ENCODE measurements at regions not wholly inside any gene's neighbourhood (a gene's known extent, or its start where the extent isn't known, plus 50 kb on each side); places are given as distances from the start of the nearest gene placed in this dataset.

DNA sequence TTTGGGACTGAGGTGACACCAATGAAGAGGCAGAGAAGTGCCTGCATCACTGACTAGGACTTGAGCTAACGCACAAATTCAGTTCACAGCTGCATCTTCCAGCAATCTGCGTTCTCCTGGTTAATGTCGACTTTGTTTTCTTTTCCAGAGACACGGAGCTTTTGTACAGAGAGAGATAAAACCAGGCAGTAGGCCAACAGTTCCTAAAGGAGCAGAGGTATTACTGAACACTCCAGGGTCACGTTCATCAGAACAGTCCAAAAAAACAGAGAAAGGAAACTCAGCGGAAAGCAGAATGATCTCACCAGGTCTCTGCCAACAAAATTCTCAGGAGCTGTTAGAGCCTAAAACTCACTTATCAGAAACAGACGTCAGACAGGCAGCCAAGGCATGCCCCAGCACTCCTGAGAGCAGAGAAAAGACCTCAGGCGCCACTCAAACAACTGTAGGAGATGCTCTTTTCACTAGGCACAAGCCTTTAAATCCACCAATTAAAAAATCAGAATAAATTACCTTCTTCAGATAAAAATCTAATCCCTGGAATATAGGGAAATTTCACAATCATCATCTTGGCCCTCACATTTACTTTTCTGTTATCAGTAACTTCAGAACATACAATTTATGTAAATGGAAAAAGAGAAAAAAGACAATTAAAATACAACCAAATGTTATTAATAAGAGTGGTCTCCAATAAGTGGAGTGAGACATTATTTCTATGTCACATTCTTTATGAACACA is 95.9 kb upstream of the SPTBN1 start:
- POLR2A ChIA-PET (ENCODE audit: low non-redundant PET): no interaction called here
- H3K27ac ChIP-seq (ENCODE audit: low read depth, low read length, poor library complexity, severe bottlenecking): no peak overlapping the region

DNA sequence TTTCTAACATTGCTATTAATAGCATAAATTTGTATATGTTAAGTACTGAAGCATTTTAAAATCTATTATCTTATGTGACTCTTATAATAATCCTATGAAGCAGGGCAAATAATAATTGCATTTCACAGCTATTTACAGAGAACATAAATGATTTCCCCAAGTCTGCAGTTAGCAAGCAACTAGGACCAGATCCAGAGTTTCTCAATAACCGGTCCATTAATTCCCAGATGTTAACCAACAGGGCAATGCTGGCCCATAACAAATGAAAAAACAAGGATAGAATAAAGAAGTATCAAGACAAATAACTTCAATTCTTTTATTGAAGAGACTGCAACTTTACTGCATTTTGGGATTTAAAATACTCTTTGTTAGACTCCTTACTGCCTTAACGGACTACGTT is 91.7 kb upstream of the SPTBN1 start:
- H3K4me3 ChIP-seq (ENCODE audit: low read depth, low read length, poor library complexity, severe bottlenecking): no peak overlapping the region
- peaks cover 7% of the 10 kb centered on the region for H3K9me3 ChIP-seq (ENCODE audit: low read depth, low read length, poor library complexity, severe bottlenecking)
- intact Hi-C loops (cut with micrococcal nuclease; ENCODE audit: unreplicated experiment): no loop called here
- CTCF ChIA-PET: no interaction called here
- H3K27me3 ChIP-seq (replicated peaks; ENCODE audit: insufficient read depth, low read depth, low read length, poor library complexity): no peaks in the 10 kb centered on the region
- POLR2A ChIA-PET (ENCODE audit: low non-redundant PET): no interaction called here
- no peak for DNase-seq (ENCODE audit: low spot score)
- no peaks in the 10 kb centered on the region for H3K36me3 ChIP-seq (ENCODE audit: insufficient read depth, low read length, poor library complexity, severe bottlenecking)
- H3K27ac ChIP-seq (ENCODE audit: low read depth, low read length, poor library complexity, severe bottlenecking): no peak overlapping the region
- no peaks in the 10 kb centered on the region for H3K4me1 ChIP-seq (ENCODE audit: insufficient read depth, low read length, poor library complexity, severe bottlenecking)
- BruUV-seq (replicated peaks): no TSS peak
- no peak for TF ChIP-seq EZH2 (IDR thresholded peaks at IDR 0.05; ENCODE audit: borderline replicate concordance, low read depth, low read length, poor library complexity, severe bottlenecking)
- TF ChIP-seq, protein P1, sequence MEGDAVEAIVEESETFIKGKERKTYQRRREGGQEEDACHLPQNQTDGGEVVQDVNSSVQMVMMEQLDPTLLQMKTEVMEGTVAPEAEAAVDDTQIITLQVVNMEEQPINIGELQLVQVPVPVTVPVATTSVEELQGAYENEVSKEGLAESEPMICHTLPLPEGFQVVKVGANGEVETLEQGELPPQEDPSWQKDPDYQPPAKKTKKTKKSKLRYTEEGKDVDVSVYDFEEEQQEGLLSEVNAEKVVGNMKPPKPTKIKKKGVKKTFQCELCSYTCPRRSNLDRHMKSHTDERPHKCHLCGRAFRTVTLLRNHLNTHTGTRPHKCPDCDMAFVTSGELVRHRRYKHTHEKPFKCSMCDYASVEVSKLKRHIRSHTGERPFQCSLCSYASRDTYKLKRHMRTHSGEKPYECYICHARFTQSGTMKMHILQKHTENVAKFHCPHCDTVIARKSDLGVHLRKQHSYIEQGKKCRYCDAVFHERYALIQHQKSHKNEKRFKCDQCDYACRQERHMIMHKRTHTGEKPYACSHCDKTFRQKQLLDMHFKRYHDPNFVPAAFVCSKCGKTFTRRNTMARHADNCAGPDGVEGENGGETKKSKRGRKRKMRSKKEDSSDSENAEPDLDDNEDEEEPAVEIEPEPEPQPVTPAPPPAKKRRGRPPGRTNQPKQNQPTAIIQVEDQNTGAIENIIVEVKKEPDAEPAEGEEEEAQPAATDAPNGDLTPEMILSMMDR (conservative IDR thresholded peaks at IDR 0.05; ENCODE audit: low read depth, low read length): no peak

More for the DNA sequence above, 95.9 kb upstream of the SPTBN1 start:
- H3K27me3 ChIP-seq (replicated peaks; ENCODE audit: insufficient read depth, low read depth, low read length, poor library complexity): no peaks in the 10 kb centered on the region
- no peak for DNase-seq (ENCODE audit: low spot score)
- no peaks in the 10 kb centered on the region for H3K4me1 ChIP-seq (ENCODE audit: insufficient read depth, low read length, poor library complexity, severe bottlenecking)
- TF ChIP-seq EZH2 (IDR thresholded peaks at IDR 0.05; ENCODE audit: borderline replicate concordance, low read depth, low read length, poor library complexity, severe bottlenecking): no peak
- TF ChIP-seq, protein P1 (conservative IDR thresholded peaks at IDR 0.05; ENCODE audit: low read depth, low read length): no peak
- no peaks in the 10 kb centered on the region for H3K9me3 ChIP-seq (ENCODE audit: low read depth, low read length, poor library complexity, severe bottlenecking)
- no peak overlapping the region for H3K4me3 ChIP-seq (ENCODE audit: low read depth, low read length, poor library complexity, severe bottlenecking)
- CTCF ChIA-PET: no interaction called here
- intact Hi-C loops (cut with micrococcal nuclease; ENCODE audit: unreplicated experiment): no loop called here
- no TSS peak for BruUV-seq (replicated peaks)
- H3K36me3 ChIP-seq (ENCODE audit: insufficient read depth, low read length, poor library complexity, severe bottlenecking): no peaks in the 10 kb centered on the region

DNA sequence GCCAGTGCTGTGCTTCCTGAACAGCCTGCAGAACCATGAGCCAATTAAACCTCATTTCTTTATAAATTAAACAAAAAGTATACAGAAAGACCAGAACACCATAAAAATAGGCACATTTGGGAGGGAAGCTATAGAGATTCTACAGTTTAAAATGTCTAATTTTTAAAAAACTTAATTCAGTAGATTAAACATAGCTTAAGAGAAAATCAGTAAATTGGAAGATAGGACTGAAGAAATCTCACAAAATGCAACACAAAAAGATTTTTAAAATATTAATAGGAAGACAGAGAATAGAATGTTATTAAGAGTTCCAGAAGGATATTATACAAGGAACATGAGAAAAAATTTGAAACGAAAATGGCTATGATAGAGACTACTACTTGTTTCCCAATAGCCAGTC is 90.5 kb upstream of the SPTBN1 start:
- DNase-seq (ENCODE audit: low spot score): no peak
- Histone ChIP-seq H3K27ac (ENCODE audit: low read depth, low read length, poor library complexity, severe bottlenecking) (no peak overlapping the region), H3K4me1 (ENCODE audit: insufficient read depth, low read length, poor library complexity, severe bottlenecking) (no peaks in the 10 kb centered on the region), H3K36me3 (ENCODE audit: insufficient read depth, low read length, poor library complexity, severe bottlenecking) (no peaks in the 10 kb centered on the region), H3K9me3 (ENCODE audit: low read depth, low read length, poor library complexity, severe bottlenecking) (peaks cover 7% of the 10 kb centered on the region), H3K27me3 (replicated peaks; ENCODE audit: insufficient read depth, low read depth, low read length, poor library complexity) (no peaks in the 10 kb centered on the region), H3K4me3 (ENCODE audit: low read depth, low read length, poor library complexity, severe bottlenecking) (no peak overlapping the region)
- BruUV-seq (replicated peaks): no TSS peak
- intact Hi-C loops (cut with micrococcal nuclease; ENCODE audit: unreplicated experiment): no loop called here
- TF ChIP-seq, protein P1 (conservative IDR thresholded peaks at IDR 0.05; ENCODE audit: low read depth, low read length): no peak
- no peak for TF ChIP-seq EZH2 (IDR thresholded peaks at IDR 0.05; ENCODE audit: borderline replicate concordance, low read depth, low read length, poor library complexity, severe bottlenecking)
- ChIA-PET POLR2A (ENCODE audit: low non-redundant PET) (no interaction called here), CTCF (no interaction called here)
